Progenitor cell of endocrine pancreas (in vitro differentiated cells): ENCODE measurements at regions not wholly inside any gene's neighbourhood (a gene's known extent, or its start where the extent isn't known, plus 50 kb on each side); places are given as distances from the start of the nearest gene placed in this dataset.

Experiments used
- DNase-seq: peaks from one replicate; pipeline ENCODE4 v3.0.0; 2021; ENCODE audit warnings: low spot score; ENCODE audit not compliant: unreplicated experiment
- H3K27ac Mint-ChIP-seq: 2 replicates; pipeline ENCODE4 v1.8.0; 2021; ENCODE audit warnings: mild to moderate bottlenecking, moderate library complexity, mixed read lengths
- H3K27me3 Mint-ChIP-seq: 2 replicates; pipeline ENCODE4 v1.8.0; 2021; ENCODE audit warnings: mixed read lengths
- H3K36me3 Mint-ChIP-seq: 2 replicates; pipeline ENCODE4 v1.8.0; 2022; ENCODE audit warnings: mixed read lengths; ENCODE audit not compliant: insufficient read depth
- H3K4me1 Mint-ChIP-seq: 2 replicates; pipeline ENCODE4 v1.8.0; 2021; ENCODE audit warnings: low read depth, mixed read lengths
- H3K4me3 Mint-ChIP-seq: 2 replicates; pipeline ENCODE4 v1.8.0; 2021; ENCODE audit warnings: low read depth, mild to moderate bottlenecking, moderate library complexity, mixed read lengths
- H3K9me3 Mint-ChIP-seq: 2 replicates; pipeline ENCODE4 v1.8.0; 2021; ENCODE audit warnings: low read depth, mixed read lengths
- TF ChIP-seq, protein P1 (sequence below): fragments of 200-600 bp; sonication (generic); IDR thresholded peaks from one replicate; pipeline ENCODE4 v1.5.0; 2021; ENCODE audit warnings: antibody characterized with exemption, mild to moderate bottlenecking; ENCODE audit not compliant: unreplicated experiment

GRCh38 chr6:113741651-113742050 is 115.5 kb upstream of the MARCKS start:
- Mint-ChIP-seq H3K4me3 (no peak overlapping the region), H3K4me1 (peaks cover 11% of the 10 kb centered on the region), H3K9me3 (no peaks in the 10 kb centered on the region), H3K27ac (no peak overlapping the region), H3K36me3 (no peaks in the 10 kb centered on the region), H3K27me3 (no peaks in the 10 kb centered on the region)
- no peak for DNase-seq
- TF ChIP-seq, protein P1, sequence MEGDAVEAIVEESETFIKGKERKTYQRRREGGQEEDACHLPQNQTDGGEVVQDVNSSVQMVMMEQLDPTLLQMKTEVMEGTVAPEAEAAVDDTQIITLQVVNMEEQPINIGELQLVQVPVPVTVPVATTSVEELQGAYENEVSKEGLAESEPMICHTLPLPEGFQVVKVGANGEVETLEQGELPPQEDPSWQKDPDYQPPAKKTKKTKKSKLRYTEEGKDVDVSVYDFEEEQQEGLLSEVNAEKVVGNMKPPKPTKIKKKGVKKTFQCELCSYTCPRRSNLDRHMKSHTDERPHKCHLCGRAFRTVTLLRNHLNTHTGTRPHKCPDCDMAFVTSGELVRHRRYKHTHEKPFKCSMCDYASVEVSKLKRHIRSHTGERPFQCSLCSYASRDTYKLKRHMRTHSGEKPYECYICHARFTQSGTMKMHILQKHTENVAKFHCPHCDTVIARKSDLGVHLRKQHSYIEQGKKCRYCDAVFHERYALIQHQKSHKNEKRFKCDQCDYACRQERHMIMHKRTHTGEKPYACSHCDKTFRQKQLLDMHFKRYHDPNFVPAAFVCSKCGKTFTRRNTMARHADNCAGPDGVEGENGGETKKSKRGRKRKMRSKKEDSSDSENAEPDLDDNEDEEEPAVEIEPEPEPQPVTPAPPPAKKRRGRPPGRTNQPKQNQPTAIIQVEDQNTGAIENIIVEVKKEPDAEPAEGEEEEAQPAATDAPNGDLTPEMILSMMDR = no peak

DNA sequence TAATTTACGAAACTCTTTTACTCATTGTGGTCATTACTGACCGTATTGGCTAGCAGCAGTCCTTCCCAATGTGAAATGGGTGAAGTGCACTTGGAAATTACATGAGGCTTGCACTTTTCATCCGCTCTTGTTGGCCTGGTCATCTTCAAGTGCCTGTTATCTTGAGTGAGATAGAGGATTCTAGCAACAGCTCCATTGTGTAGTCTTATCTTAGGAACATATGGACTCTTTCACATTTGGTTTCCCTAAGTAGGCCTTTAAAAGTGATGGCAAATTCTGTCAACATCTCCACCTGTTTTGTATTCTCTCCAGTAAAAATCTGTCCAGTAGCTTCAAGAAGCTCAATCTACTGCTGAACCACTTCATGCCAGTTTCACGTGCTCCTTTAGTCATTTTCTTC is 114.8 kb upstream of the MARCKS start:
- TF ChIP-seq, protein P1 = no peak
- H3K27me3 Mint-ChIP-seq = no peaks in the 10 kb centered on the region
- no peaks in the 10 kb centered on the region for H3K36me3 Mint-ChIP-seq
- H3K27ac Mint-ChIP-seq = no peak overlapping the region
- DNase-seq = no peak
- H3K4me1 Mint-ChIP-seq = peaks cover 7% of the 10 kb centered on the region
- H3K4me3 Mint-ChIP-seq = no peak overlapping the region
- no peaks in the 10 kb centered on the region for H3K9me3 Mint-ChIP-seq

GRCh38 chr6:113744861-113745260 is 112.3 kb upstream of the MARCKS start:
- Mint-ChIP-seq H3K9me3 (peaks cover 3% of the 10 kb centered on the region), H3K36me3 (no peaks in the 10 kb centered on the region), H3K4me1 (peaks cover 7% of the 10 kb centered on the region), H3K4me3 (no peak overlapping the region), H3K27me3 (no peaks in the 10 kb centered on the region), H3K27ac (no peak overlapping the region)
- no peak for DNase-seq
- TF ChIP-seq, protein P1 = no peak

DNA sequence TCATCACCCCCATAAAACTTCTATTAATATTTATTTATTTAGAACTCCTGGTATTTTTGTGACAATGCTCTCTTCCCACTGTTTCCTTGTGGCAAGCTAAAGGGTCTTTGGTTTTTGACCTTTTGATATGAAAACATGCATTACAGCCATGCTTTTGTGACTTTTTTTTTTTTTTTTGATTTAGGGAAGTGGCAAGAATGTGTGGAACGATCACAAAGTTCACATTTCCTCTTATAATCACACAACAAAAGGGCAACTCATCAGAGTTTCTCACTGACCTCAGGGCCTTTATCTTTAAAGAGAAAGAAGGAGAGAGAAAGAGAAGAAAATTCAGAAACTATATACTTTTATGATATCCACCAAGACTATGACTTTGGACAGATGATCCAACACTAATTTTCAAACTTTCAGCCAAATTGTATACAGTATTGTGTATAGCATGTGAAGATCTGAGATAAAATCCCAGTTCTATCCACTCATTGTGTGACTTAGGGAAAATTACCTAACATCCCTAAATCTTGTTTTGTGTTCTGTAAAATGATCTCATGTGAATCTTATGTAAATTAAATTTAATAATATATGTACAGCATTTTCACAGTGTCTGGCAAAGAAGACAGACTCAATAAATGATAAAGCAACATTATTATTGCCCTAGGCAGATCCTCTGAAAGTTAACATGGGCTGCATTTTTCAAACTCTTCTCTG is 106.8 kb upstream of the MARCKS start:
- Mint-ChIP-seq H3K4me1 (no peaks in the 10 kb centered on the region), H3K4me3 (no peak overlapping the region), H3K36me3 (no peaks in the 10 kb centered on the region), H3K27me3 (no peaks in the 10 kb centered on the region), H3K27ac (no peak overlapping the region), H3K9me3 (peaks cover 6% of the 10 kb centered on the region)
- TF ChIP-seq, protein P1 = no peak
- no peak for DNase-seq

DNA sequence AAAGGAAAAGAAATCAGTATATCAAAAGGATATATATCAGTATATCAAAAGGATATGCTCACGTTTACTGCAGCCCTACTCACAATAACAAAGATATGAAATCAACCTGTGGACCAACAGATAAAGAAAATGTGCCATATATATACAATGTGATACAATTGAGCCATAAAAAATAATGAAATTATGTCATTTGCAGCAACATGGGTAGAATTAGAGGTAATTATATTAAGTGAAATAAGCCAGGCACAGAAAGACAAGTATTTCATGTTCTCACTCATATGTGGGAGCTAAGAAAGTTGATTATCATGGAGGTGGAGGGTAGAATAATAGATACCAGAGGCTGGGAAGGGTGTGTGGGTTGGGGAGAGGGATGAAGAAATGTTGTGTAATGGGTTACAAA is 102.9 kb upstream of the MARCKS start:
- DNase-seq = no peak
- Mint-ChIP-seq H3K36me3 (no peaks in the 10 kb centered on the region), H3K27ac (no peak overlapping the region), H3K4me1 (no peaks in the 10 kb centered on the region), H3K9me3 (peaks cover 3% of the 10 kb centered on the region), H3K4me3 (no peak overlapping the region), H3K27me3 (peaks cover 4% of the 10 kb centered on the region)
- TF ChIP-seq, protein P1 = no peak
